IgD-negative memory B cell (primary cell): ENCODE measurements at regions not wholly inside any gene's neighbourhood (a gene's known extent, or its start where the extent isn't known, plus 50 kb on each side); places are given as distances from the start of the nearest gene placed in this dataset.
A peak's percentile ranks its signal among the peaks of the same experiment; 100 is the strongest.

Experiments used
- H3K27ac Mint-ChIP-seq, 3 donors: one replicate each; pipeline ENCODE4 v1.8.0; 2020 to 2022; ENCODE audit warnings: mild to moderate bottlenecking in 3 of 3, mixed read lengths in 3 of 3, moderate library complexity in 1 of 3
- H3K27me3 Mint-ChIP-seq: one replicate; pipeline ENCODE4 v1.8.0; 2021; ENCODE audit warnings: mixed read lengths
- H3K36me3 Mint-ChIP-seq: one replicate; pipeline ENCODE4 v1.8.0; 2020; ENCODE audit warnings: mild to moderate bottlenecking, mixed read lengths
- H3K4me1 Mint-ChIP-seq, 3 donors: one replicate each; pipeline ENCODE4 v1.8.0; 2020 to 2022; ENCODE audit warnings: mixed read lengths in 3 of 3, mild to moderate bottlenecking in 1 of 3
- H3K4me3 Mint-ChIP-seq, 4 donors: one replicate each; pipeline ENCODE4 v1.8.0; 2020 to 2022; ENCODE audit warnings: mild to moderate bottlenecking in 4 of 4, mixed read lengths in 4 of 4, moderate library complexity in 3 of 4
- H3K9me3 Mint-ChIP-seq, 3 donors: one replicate each; pipeline ENCODE4 v1.8.0; 2020 to 2021; ENCODE audit warnings: mixed read lengths in 3 of 3, mild to moderate bottlenecking in 1 of 3

DNA sequence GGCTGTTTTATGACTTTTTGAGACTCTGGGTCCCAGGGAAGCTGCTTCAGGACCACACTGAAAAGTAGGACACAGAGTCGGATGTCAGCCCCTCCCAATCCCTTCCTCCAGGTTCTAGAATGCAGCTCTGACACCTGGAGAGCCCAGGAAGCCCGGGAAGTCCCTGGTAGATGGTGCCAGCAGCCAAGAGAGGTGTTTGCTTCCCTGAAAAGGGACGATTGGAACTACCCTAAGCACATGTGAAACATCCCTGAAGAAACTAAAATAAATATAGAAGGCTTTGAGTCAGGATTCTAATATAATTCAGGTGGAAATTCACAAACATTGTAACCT lies 163.2 kb upstream of the CYRIA start:
- Mint-ChIP-seq H3K9me3 (no peaks in the 10 kb centered on the region), H3K4me1 (peaks cover 6% of the 10 kb centered on the region in 3 donors)

DNA sequence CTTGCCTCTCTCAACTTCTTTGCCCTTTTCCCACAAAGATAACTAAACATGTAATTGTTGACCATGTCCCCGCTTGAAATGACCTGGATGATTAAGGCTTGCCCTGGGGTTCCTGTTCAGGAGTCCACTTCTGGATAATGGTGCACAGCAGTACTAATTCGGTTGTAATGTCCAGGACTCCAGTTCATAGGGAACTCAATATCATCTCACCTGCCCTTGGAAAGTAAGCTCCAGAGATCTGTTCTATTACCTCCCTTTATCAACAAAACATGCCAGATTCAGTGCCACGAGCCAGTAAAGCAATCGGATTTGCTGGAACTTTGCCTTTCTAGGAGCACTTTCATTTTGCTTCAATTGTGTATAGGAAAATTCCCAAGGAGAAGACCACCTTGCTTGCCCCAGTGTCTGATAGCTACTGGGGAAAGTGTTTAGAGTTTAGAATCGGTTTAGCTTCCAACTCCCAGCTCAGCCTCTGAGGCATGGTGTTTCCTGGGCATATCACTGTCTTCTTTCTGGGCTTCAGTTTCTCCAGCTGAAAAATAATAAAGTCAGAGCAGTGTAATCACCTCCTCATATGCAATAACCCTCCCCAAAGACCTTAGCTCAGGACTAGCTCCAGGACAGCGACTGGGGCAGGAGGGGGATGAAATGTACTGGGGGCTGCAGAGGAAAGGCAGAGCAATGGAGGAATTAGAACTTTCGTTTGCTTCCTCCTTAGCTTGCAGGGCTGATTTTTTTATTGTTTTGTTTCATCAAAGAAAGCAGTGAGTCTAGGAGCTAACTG lies 162.6 kb upstream of the CYRIA start:
- Mint-ChIP-seq H3K27me3 (no peaks in the 10 kb centered on the region), H3K27ac (no peak overlapping the region), H3K4me1 (peaks cover 5 to 6% (median 6%) of the 10 kb centered on the region in 3 donors), H3K9me3 (peaks cover 0 to under 1% (median 0%) of the 10 kb centered on the region in 3 donors), H3K36me3 (no peaks in the 10 kb centered on the region), H3K4me3 (peak overlapping the region in 1 of 4 donors; percentile 55)

More for the DNA sequence above, 163.2 kb upstream of the CYRIA start:
- no peak overlapping the region for H3K27ac Mint-ChIP-seq
- no peaks in the 10 kb centered on the region for H3K27me3 Mint-ChIP-seq
- no peak overlapping the region for H3K4me3 Mint-ChIP-seq
- no peaks in the 10 kb centered on the region for H3K36me3 Mint-ChIP-seq

DNA sequence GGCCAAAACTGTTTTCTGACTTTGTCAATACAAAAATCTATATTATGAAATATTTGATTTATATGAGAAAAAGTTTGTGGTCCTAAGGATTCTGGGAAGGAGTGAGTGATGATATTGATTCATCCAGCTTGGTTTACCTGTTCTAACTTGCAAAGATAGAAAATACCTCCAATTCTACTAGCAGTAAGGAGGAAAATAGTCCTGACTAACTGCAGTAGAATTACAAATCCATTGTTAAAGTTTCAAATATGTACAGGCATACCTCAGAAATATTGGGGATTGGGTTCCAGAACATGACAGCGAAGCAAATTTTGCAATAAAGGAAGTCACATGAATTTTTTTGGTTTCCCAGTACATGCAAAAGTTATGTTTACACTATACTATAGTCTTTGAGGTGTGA lies 158.8 kb upstream of the CYRIA start:
- Mint-ChIP-seq H3K27ac (no peak overlapping the region), H3K4me1 (no peaks in the 10 kb centered on the region), H3K4me3 (no peak overlapping the region), H3K27me3 (no peaks in the 10 kb centered on the region), H3K36me3 (no peaks in the 10 kb centered on the region), H3K9me3 (peaks cover 0 to 4% (median 0%) of the 10 kb centered on the region in 3 donors)

DNA sequence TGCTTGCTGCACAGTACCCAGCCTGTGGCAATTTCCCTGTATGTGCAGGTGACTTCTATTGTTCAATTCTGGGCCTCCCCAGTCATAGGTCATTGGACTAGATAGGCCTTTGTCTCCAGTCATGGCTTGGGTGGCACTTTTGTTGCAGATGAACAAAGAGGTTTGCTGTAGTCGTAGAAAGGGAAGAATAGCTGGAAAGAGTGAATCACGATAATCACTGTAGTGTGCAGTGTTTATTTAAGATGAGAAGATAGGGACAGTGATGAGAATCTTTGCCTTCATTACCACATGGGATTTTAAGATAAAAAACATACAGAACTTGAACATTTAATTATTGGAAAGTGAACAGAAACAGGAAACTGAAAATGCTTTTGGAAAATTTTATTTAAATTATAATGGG lies 156.1 kb upstream of the CYRIA start:
- Mint-ChIP-seq H3K4me3 (no peak overlapping the region), H3K27ac (no peak overlapping the region), H3K4me1 (no peaks in the 10 kb centered on the region), H3K9me3 (peaks cover 0 to 4% (median 0%) of the 10 kb centered on the region in 3 donors), H3K27me3 (no peaks in the 10 kb centered on the region), H3K36me3 (no peaks in the 10 kb centered on the region)

DNA sequence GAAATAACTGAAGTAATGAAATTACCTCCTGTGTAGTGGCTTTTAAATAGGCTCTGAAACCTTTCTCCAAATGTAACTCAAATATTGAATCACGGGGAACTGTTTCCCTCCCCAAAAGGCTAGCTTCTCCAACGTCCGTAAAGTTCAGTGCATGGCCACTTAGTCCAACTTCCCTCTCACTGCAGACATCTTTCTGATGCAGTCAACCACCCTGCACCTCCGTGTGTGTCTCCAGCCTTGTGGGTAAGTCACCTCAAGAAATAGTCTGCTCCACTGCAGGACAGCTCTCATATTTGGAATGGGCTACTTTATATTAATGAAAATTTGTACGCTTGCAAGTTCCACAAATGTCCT lies 152.5 kb upstream of the CYRIA start:
- no peak overlapping the region for H3K4me3 Mint-ChIP-seq
- H3K36me3 Mint-ChIP-seq, result no peaks in the 10 kb centered on the region
- H3K9me3 Mint-ChIP-seq, result peaks cover 0 to 3% (median 0%) of the 10 kb centered on the region in 3 donors
- H3K27ac Mint-ChIP-seq, result no peak overlapping the region
- H3K4me1 Mint-ChIP-seq, result no peaks in the 10 kb centered on the region
- H3K27me3 Mint-ChIP-seq, result no peaks in the 10 kb centered on the region

DNA sequence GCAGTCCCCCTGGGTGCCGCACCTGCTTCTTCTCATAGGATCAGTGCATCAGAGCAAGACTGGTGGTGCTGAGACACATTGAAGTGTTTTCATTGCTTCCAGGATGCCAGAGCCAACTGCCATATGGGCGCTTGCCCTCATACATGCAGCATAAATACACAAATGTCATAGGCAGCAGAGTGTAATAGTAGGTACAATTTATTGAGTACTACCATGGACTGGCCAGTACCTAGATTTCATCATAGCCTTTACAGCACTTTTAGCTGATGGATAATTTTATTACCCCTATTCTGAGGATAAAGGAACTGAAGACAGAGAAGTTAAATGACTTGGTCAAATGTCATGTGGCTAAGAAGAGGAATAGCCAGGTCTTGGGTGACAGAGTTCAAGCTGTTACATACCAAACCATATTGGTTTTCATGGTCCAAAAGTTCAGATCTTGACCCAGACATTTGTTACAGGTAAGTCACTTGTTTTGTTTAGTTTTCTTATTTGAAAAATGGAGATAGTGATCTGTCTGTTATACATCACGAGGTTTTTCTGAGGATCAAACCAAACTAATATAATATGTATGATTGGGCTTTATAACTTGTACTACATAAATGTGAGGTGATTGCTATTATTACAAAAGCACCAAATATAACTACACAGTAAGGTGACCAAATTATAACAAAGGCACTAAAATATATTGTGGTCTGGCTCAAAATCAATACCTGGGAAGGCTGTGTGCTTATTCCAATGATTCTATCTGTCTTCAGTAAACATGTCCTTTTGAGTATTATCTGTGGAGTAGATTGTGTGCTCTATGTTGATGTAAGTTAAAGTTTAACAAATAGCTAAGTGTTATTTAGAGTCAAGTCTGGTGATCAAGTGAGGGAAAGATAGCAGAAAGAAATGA lies 151.9 kb upstream of the CYRIA start:
- no peak overlapping the region for H3K27ac Mint-ChIP-seq
- peaks cover 0 to 2% (median 0%) of the 10 kb centered on the region in 3 donors for H3K9me3 Mint-ChIP-seq
- H3K27me3 Mint-ChIP-seq, result no peaks in the 10 kb centered on the region
- no peaks in the 10 kb centered on the region for H3K36me3 Mint-ChIP-seq
- H3K4me1 Mint-ChIP-seq, result no peaks in the 10 kb centered on the region
- no peak overlapping the region for H3K4me3 Mint-ChIP-seq

DNA sequence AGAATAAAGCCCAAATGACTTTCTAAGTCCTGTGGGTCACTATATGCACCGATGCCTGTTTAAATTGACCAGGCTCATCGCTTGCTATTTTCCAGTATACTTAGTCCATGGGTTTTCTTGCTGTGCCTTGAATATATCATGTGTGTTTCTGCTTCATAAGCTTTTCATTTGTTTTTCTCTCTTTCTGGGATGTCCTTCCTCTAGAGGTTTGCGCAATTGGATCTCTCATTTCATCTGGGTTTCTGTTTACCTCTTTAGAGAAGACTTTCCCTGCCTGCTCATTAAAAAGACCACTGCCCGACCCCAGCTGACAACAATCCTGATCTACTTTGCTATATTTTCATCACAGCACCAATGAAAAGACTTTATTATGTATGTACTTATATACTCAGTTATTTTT lies 150.9 kb upstream of the CYRIA start:
- no peaks in the 10 kb centered on the region for H3K27me3 Mint-ChIP-seq

DNA sequence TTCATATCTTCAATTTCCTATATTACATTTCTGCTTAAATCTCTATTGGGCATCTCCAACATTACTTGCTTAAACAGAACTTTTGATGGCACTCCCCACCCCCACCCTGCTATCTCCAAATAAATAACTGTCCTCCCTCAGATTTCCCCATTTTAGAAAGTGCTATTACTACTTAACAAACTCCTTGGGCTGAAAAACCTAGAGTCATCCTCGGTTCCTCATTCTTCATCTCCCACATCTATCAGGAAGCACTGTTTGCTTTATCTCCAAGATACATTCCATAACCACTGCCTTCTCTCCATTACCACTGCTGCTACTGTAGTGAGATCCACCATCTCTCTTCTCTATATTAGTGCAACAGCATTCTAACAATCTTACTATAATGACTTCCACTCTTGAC lies 150.4 kb upstream of the CYRIA start:
- Mint-ChIP-seq H3K27me3 (no peaks in the 10 kb centered on the region), H3K27ac (peak overlapping the region in 1 of 3 donors; percentile 7), H3K4me1 (no peaks in the 10 kb centered on the region), H3K4me3 (no peak overlapping the region), H3K9me3 (no peaks in the 10 kb centered on the region), H3K36me3 (no peaks in the 10 kb centered on the region)

More for the DNA sequence above, 150.9 kb upstream of the CYRIA start:
- no peaks in the 10 kb centered on the region for H3K4me1 Mint-ChIP-seq
- H3K27ac Mint-ChIP-seq, result no peak overlapping the region
- H3K36me3 Mint-ChIP-seq, result no peaks in the 10 kb centered on the region
- no peak overlapping the region for H3K4me3 Mint-ChIP-seq
- H3K9me3 Mint-ChIP-seq, result no peaks in the 10 kb centered on the region

DNA sequence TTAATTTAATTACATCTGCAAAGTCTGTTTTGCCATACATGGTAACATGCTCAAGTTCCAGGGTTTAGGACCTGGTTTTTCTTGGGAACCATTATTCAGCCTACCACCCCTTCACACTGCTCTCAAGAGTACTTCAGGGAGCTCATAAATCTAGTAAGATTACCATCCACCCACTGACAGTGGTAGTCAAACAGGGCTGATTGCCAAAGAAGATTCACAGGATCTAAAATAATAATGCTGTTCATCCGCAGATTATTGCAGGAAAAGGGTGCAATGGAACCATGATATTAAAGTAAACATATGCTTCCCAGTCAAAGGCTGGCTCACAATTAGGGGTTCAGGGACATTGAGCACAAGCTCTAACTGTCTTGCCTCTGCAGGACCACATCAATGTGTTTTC lies 148.0 kb upstream of the CYRIA start:
- no peaks in the 10 kb centered on the region for H3K9me3 Mint-ChIP-seq
- no peak overlapping the region for H3K4me3 Mint-ChIP-seq
- no peaks in the 10 kb centered on the region for H3K36me3 Mint-ChIP-seq
- no peaks in the 10 kb centered on the region for H3K4me1 Mint-ChIP-seq
- H3K27ac Mint-ChIP-seq, result no peak overlapping the region
- no peaks in the 10 kb centered on the region for H3K27me3 Mint-ChIP-seq

DNA sequence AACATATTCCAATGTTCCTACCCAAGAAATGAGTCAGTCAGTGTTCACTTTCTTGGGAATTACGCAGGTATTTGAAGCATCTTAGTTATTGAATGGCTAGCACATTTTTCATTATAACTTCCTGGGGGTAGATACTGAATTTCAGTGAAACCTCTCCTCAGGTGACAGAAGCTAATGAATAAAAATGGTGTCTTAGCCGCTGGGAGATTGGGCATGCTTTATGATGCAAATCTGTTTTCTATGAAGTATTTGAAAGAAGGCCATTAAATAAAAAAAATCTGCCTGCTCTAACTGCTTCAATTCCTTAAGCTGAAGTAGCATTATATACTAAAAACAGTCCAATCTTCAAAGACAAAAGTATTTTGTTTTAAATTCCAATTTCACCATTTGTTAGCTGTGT lies 132.8 kb upstream of the CYRIA start:
- no peak overlapping the region for H3K4me3 Mint-ChIP-seq
- no peak overlapping the region for H3K27ac Mint-ChIP-seq
- peaks cover 0 to 2% (median 0%) of the 10 kb centered on the region in 3 donors for H3K4me1 Mint-ChIP-seq
- no peaks in the 10 kb centered on the region for H3K36me3 Mint-ChIP-seq
- H3K9me3 Mint-ChIP-seq, result peaks cover 0 to 2% (median 0%) of the 10 kb centered on the region in 3 donors
- peaks cover 4% of the 10 kb centered on the region for H3K27me3 Mint-ChIP-seq

DNA sequence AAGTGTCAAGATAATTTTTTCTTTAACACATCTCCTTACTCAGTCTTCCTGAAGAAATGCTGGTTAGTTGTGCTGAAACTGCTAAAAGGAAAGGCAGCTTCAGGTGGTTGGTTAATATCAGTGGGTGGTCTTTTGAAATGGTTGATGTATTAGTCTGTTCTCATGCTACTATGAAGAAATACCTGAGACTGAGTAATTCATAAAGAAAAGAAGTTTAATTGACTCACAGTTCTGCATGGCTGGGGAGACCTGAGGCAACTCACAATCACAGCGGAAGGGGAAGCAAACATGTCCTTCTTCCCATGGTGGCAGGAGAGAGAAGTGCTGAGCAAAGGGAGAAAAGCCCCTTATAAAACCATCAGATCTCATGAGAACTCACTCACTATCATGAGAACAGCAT lies 125.9 kb upstream of the CYRIA start:
- Mint-ChIP-seq H3K4me1 (peaks cover 0 to 2% (median 0%) of the 10 kb centered on the region in 3 donors), H3K4me3 (no peak overlapping the region), H3K27ac (no peak overlapping the region), H3K9me3 (peaks cover 0 to 2% (median 0%) of the 10 kb centered on the region in 3 donors), H3K27me3 (no peaks in the 10 kb centered on the region), H3K36me3 (no peaks in the 10 kb centered on the region)

DNA sequence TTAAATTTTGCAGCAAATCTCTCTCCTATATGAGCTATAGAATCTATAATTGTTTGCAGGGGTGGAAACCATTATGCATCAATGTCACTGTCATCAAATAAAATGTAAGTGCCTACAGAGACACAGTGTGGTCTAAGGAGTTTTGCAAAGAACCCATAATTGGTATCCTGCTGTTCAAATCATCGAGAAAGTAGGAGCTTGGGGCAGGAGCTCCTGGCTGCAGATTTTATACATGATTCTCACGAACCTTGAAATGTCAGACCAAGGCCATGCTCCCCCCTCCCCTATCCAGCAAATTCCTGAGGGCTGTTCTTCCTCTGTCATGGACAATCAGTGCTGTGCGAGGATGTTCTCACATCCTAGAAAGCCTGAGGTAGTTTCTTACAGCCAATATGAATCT lies 119.5 kb upstream of the CYRIA start:
- Mint-ChIP-seq H3K4me1 (no peaks in the 10 kb centered on the region), H3K27me3 (no peaks in the 10 kb centered on the region), H3K9me3 (peaks cover 0 to 5% (median 5%) of the 10 kb centered on the region in 3 donors), H3K27ac (no peak overlapping the region), H3K36me3 (no peaks in the 10 kb centered on the region), H3K4me3 (no peak overlapping the region)

DNA sequence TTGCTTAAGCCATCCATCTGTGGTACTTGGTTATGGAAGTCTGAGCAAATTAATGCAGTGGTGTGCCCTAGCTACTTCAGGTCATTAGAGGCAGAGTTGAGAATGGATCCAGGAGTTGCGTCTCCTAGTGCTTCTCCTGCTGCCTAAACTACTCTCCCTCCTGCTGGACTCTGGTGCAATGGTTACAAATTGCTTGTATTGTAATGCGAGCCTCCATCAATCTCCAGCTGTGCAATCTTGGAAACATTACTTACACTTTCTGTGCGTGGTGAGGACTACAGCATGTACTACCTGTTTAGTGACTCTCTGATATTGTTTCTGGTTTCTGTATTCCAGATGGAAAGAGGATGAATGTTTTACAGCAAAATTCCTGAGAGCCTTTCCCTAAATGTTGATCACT lies 119.0 kb upstream of the CYRIA start:
- no peak overlapping the region for H3K27ac Mint-ChIP-seq
- H3K4me1 Mint-ChIP-seq, result no peaks in the 10 kb centered on the region
- H3K9me3 Mint-ChIP-seq, result peaks cover 0 to 5% (median 5%) of the 10 kb centered on the region in 3 donors
- no peaks in the 10 kb centered on the region for H3K36me3 Mint-ChIP-seq
- no peak overlapping the region for H3K4me3 Mint-ChIP-seq
- H3K27me3 Mint-ChIP-seq, result no peaks in the 10 kb centered on the region

DNA sequence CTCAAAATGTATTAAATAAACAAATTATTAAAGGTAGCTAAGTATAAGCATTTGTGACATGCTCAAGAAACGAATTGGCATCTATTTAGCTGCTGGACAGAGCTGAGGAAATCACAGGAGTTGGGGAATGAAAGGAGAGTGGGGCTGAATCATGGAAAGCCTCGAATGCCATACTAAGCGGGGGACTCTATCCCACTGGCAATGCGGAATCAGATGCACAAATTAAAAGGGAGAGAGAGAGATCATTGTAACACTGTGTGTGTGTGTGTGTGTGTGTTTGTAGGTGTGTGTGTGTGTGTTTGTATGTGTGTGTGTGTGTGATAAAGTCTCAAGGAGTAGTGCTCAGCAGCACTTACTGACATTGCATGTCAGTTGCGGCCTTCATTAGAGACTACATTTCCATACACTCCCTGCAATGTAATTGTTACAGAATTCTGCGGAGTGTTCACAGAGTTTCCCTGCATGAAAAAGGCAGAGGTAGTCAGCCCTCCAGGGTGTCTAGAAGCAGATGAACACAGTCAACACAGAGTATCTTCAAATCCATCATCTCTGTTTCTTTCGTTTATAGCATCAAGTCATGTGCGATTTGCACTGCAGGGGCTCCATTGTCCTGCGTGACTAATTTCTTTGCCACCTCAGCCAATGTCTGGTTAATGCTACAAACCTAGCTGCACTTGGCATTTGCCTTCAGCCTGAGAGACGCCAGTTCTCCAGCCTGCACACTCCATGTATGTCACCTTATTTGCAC lies 111.7 kb upstream of the CYRIA start:
- H3K4me3 Mint-ChIP-seq, result no peak overlapping the region
- peaks cover 0 to 3% (median 1%) of the 10 kb centered on the region in 3 donors for H3K4me1 Mint-ChIP-seq
- peaks cover 8% of the 10 kb centered on the region for H3K27me3 Mint-ChIP-seq
- no peaks in the 10 kb centered on the region for H3K36me3 Mint-ChIP-seq
- H3K9me3 Mint-ChIP-seq, result peaks cover 0 to 5% (median 5%) of the 10 kb centered on the region in 3 donors
- H3K27ac Mint-ChIP-seq, result no peak overlapping the region

DNA sequence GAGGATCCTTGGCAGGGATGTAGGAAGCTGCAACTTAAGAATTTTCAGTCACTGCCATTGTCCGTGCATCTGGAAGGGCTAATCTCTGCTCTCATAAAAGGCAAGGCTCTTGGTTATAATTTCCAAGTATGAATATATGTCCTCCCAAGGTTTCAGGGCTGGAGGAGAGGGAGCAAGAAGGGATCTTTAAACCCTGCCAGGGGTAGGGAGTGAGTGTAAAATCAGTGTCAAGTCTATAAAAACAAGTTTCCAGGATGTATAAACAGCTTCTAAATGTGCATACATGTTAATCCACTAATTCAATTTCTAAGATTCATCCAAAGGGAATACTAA lies 110.2 kb upstream of the CYRIA start:
- no peak overlapping the region for H3K4me3 Mint-ChIP-seq

More for the DNA sequence above, 110.2 kb upstream of the CYRIA start:
- H3K4me1 Mint-ChIP-seq, result peaks cover 0 to 3% (median 1%) of the 10 kb centered on the region in 3 donors
- peaks cover 9% of the 10 kb centered on the region for H3K27me3 Mint-ChIP-seq
- no peaks in the 10 kb centered on the region for H3K36me3 Mint-ChIP-seq
- H3K27ac Mint-ChIP-seq, result no peak overlapping the region
- peaks cover 0 to 5% (median 2%) of the 10 kb centered on the region in 3 donors for H3K9me3 Mint-ChIP-seq
